A673 (cell line): ENCODE measurements at regions not wholly inside any gene's neighbourhood (a gene's known extent, or its start where the extent isn't known, plus 50 kb on each side); places are given as distances from the start of the nearest gene placed in this dataset.

Source experiments
- BruUV-seq: library from RNA; stranded (reverse); fragments of 400-500 nt; replicated peaks from 2 replicates; lab custom pipeline; 2021; lab: Mats Ljungman, UMichigan
- CTCF ChIA-PET: fragments of 300-600 bp; sonication (Branson Sonifier 250); formaldehyde crosslinking; loops from one replicate; lab custom pipeline; 2022; ENCODE audit warnings: antibody characterized with exemption; lab: Charles Lee
- POLR2A ChIA-PET: fragments of 300-600 bp; sonication (Branson Sonifier 250); formaldehyde crosslinking; loops from one replicate; lab custom pipeline; 2022; ENCODE audit warnings: antibody characterized with exemption; ENCODE audit not compliant: low non-redundant PET; lab: Charles Lee
- DNase-seq: peaks from one replicate; pipeline ENCODE4 v3.0.0-alpha.2; 2015; ENCODE audit warnings: low spot score
- H3K27ac ChIP-seq: fragments of 200-600 bp; sonication (generic); 2 replicates; pipeline ENCODE4 v1.5.1; 2016; ENCODE audit warnings: mixed run types, low read depth, mild to moderate bottlenecking, mixed read lengths, antibody characterized with exemption, low read length; ENCODE audit not compliant: poor library complexity, severe bottlenecking
- H3K27me3 ChIP-seq: fragments of 200-600 bp; sonication (generic); replicated peaks from 2 replicates; pipeline ENCODE4 v1.6.1; 2017; ENCODE audit warnings: mixed run types, low read depth, mild to moderate bottlenecking, mixed read lengths, antibody characterized with exemption, low read length; ENCODE audit not compliant: insufficient read depth, poor library complexity
- H3K36me3 ChIP-seq: fragments of 200-600 bp; sonication (generic); 2 replicates; pipeline ENCODE4 v1.6.1; 2016; ENCODE audit warnings: mixed run types, mild to moderate bottlenecking, mixed read lengths, antibody characterized with exemption, low read length; ENCODE audit not compliant: insufficient read depth, poor library complexity, severe bottlenecking
- H3K4me1 ChIP-seq: fragments of 200-600 bp; sonication (generic); 2 replicates; pipeline ENCODE4 v1.6.1; 2017; ENCODE audit warnings: mixed run types, mild to moderate bottlenecking, mixed read lengths, antibody characterized with exemption, low read length; ENCODE audit not compliant: insufficient read depth, poor library complexity, severe bottlenecking
- H3K4me3 ChIP-seq: fragments of 200-600 bp; sonication (generic); 2 replicates; pipeline ENCODE4 v1.5.1; 2016; ENCODE audit warnings: low read depth, mixed run types, mild to moderate bottlenecking, mixed read lengths, low read length; ENCODE audit not compliant: poor library complexity, severe bottlenecking
- H3K9me3 ChIP-seq: fragments of 200-600 bp; sonication (generic); 2 replicates; pipeline ENCODE4 v1.6.1; 2016; ENCODE audit warnings: mixed run types, low read depth, mild to moderate bottlenecking, mixed read lengths, antibody characterized with exemption, low read length; ENCODE audit not compliant: poor library complexity, severe bottlenecking
- CTCF ChIP-seq: fragments of 300-800, 200-600 bp; sonication (generic); conservative IDR thresholded peaks from 2 replicates; pipeline ENCODE4 v1.5.1; 2017; ENCODE audit warnings: low read depth, mild to moderate bottlenecking, antibody characterized with exemption, low read length, moderate library complexity, mixed read lengths
- EZH2 ChIP-seq: fragments of 200-600 bp; sonication (generic); IDR thresholded peaks from 2 replicates; pipeline ENCODE4 v1.6.1; 2017; ENCODE audit warnings: borderline replicate concordance, low read depth, mild to moderate bottlenecking, mixed read lengths, antibody characterized with exemption, low read length; ENCODE audit not compliant: poor library complexity, severe bottlenecking
- intact Hi-C: fragments of 100-400 bp; cut with micrococcal nuclease; formaldehyde crosslinking; loops from one replicate; pipeline ENCODE4 v1.10.0; 2022; ENCODE audit not compliant: unreplicated experiment

- POLR2A ChIA-PET = no interaction called here
- Histone ChIP-seq H3K4me1 (no peaks in the 10 kb centered on the region), H3K9me3 (no peaks in the 10 kb centered on the region), H3K36me3 (no peaks in the 10 kb centered on the region), H3K4me3 (no peak overlapping the region), H3K27me3 (no peaks in the 10 kb centered on the region), H3K27ac (no peak overlapping the region)
- intact Hi-C loops = no loop called here
- no peak for DNase-seq
- BruUV-seq = no TSS peak
- CTCF ChIA-PET = no interaction called here
- no peak for TF ChIP-seq EZH2
- TF ChIP-seq CTCF = no peak
These were observed 1368.1 kb downstream of the EFNB2 start for GRCh38 chr13:105167385-105167784.

GRCh38 chr13:105165449-105166125, 1369.9 kb downstream of the EFNB2 start:
- Histone ChIP-seq H3K36me3 (no peaks in the 10 kb centered on the region), H3K4me3 (no peak overlapping the region), H3K27ac (no peak overlapping the region), H3K4me1 (no peaks in the 10 kb centered on the region), H3K27me3 (no peaks in the 10 kb centered on the region), H3K9me3 (no peaks in the 10 kb centered on the region)
- TF ChIP-seq CTCF (no peak), EZH2 (no peak)
- ChIA-PET POLR2A (no interaction called here), CTCF (no interaction called here)
- intact Hi-C loops = no loop called here
- no peak for DNase-seq
- no TSS peak for BruUV-seq

GRCh38 chr13:105159841-105160240, 1375.6 kb downstream of the EFNB2 start:
- intact Hi-C loops = no loop called here
- POLR2A ChIA-PET = no interaction called here

More at GRCh38 chr13:105159841-105160240, 1375.6 kb downstream of the EFNB2 start:
- TF ChIP-seq CTCF (no peak), EZH2 (no peak)
- no TSS peak for BruUV-seq
- no peaks in the 10 kb centered on the region for H3K36me3 ChIP-seq
- H3K9me3 ChIP-seq = no peaks in the 10 kb centered on the region
- H3K4me1 ChIP-seq = no peaks in the 10 kb centered on the region
- CTCF ChIA-PET = no interaction called here
- no peak overlapping the region for H3K27ac ChIP-seq
- no peaks in the 10 kb centered on the region for H3K27me3 ChIP-seq
- no peak for DNase-seq
- H3K4me3 ChIP-seq = no peak overlapping the region
